Fibroblast of lung (primary cell): ENCODE measurements at regions not wholly inside any gene's neighbourhood (a gene's known extent, or its start where the extent isn't known, plus 50 kb on each side); places are given as distances from the start of the nearest gene placed in this dataset.
"Not testable (repeated sequence)": the region's sequence is repeated elsewhere in the genome, so short reads cannot be mapped to it uniquely, and the experiment has no call there.

Source experiments
- DNase-seq, 2 donors: peaks; one replicate each; pipeline versions ENCODE4 v3.0.0 to v3.0.0-alpha.2; 2010; ENCODE audit warnings: low read depth in 2 of 2
- H2AFZ ChIP-seq: 2 replicates; pipeline ENCODE4 v1.5.1; 2012; ENCODE audit warnings: low read length, control low read depth, inconsistent platforms
- H3K27ac ChIP-seq: 2 replicates; pipeline ENCODE4 v1.5.1; 2011; ENCODE audit warnings: low read length, control low read depth; ENCODE audit not compliant: insufficient read depth
- H3K27me3 ChIP-seq: 2 replicates; pipeline ENCODE4 v1.5.1; 2011; ENCODE audit warnings: mild to moderate bottlenecking, low read length; ENCODE audit not compliant: control insufficient read depth, insufficient read depth
- H3K36me3 ChIP-seq: 2 replicates; pipeline ENCODE4 v1.5.1; 2011; ENCODE audit warnings: low read length; ENCODE audit not compliant: control insufficient read depth, insufficient read depth
- H3K4me1 ChIP-seq: 2 replicates; pipeline ENCODE4 v1.5.1; 2011; ENCODE audit warnings: low read length; ENCODE audit not compliant: control insufficient read depth, insufficient read depth; ENCODE audit errors: extremely low read depth
- H3K4me2 ChIP-seq: 2 replicates; pipeline ENCODE4 v1.5.1; 2011; ENCODE audit warnings: low read length, control low read depth; ENCODE audit not compliant: insufficient read depth; ENCODE audit errors: extremely low read depth
- H3K4me3 ChIP-seq, 4 experiments: fragments of 200-600 bp in 1 of 4; sonication (generic) in 1 of 4; replicated peaks in 1 of 4; 2 replicates each; pipeline ENCODE4 v1.5.1; 2011 to 2016; ENCODE audit warnings: low read length in 4 of 4, low read depth in 3 of 4, mild to moderate bottlenecking in 3 of 4, control low read depth in 2 of 4, inconsistent platforms in 1 of 4, mixed read lengths in 1 of 4; ENCODE audit not compliant: insufficient read depth in 1 of 4; ENCODE audit errors: control extremely low read depth in 1 of 4
- H3K79me2 ChIP-seq: 2 replicates; pipeline ENCODE4 v1.5.1; 2012; ENCODE audit warnings: mild to moderate bottlenecking, low read length, inconsistent platforms; ENCODE audit not compliant: control insufficient read depth, insufficient read depth
- H3K9ac ChIP-seq: 2 replicates; pipeline ENCODE4 v1.5.1; 2011; ENCODE audit warnings: mild to moderate bottlenecking, low read length, control low read depth; ENCODE audit not compliant: insufficient read depth
- H3K9me3 ChIP-seq: 2 replicates; pipeline ENCODE4 v1.5.1; 2012; ENCODE audit warnings: low read depth, low read length; ENCODE audit not compliant: control insufficient read depth, insufficient read depth
- H4K20me1 ChIP-seq: 2 replicates; pipeline ENCODE4 v1.5.1; 2011; ENCODE audit warnings: low read length; ENCODE audit not compliant: control insufficient read depth, insufficient read depth; ENCODE audit errors: extremely low read depth
- CTCF ChIP-seq, 2 donors: IDR thresholded peaks in 1 of 2; conservative IDR thresholded peaks in 1 of 2; 1 replicate in 1 of 2; 2 replicates in 1 of 2; pipeline ENCODE4 v1.5.1; 2011 to 2012; ENCODE audit warnings: low read length in 2 of 2, control low read depth in 1 of 2, inconsistent platforms in 1 of 2, low read depth in 1 of 2, mild to moderate bottlenecking in 1 of 2
- EZH2 ChIP-seq: IDR thresholded peaks from 2 replicates; pipeline ENCODE4 v1.5.1; 2012; ENCODE audit warnings: low read length, control low read depth, mild to moderate bottlenecking; ENCODE audit errors: missing control alignments

GRCh38 chrX:25755194-25755593, 382.9 kb upstream of the MAGEB18 start:
- Histone ChIP-seq H3K4me1 (no peaks in the 10 kb centered on the region), H3K27me3 (no peaks in the 10 kb centered on the region), H3K79me2 (no peaks in the 10 kb centered on the region), H3K9me3 (no peaks in the 10 kb centered on the region), H3K4me2 (no peak overlapping the region), H4K20me1 (no peaks in the 10 kb centered on the region), H3K27ac (no peak overlapping the region), H3K4me3 (no peak overlapping the region), H3K36me3 (no peaks in the 10 kb centered on the region), H3K9ac (no peak overlapping the region), H2AFZ (no peak overlapping the region)
- DNase-seq, result no peak
- no peak for TF ChIP-seq CTCF (conservative IDR thresholded peaks at IDR 0.05 in 1 of 2, IDR thresholded peaks at IDR 0.05 in 1 of 2; ENCODE audit: low read depth in 1 of 2, low read length in 2 of 2)
- no peak for TF ChIP-seq EZH2

DNA sequence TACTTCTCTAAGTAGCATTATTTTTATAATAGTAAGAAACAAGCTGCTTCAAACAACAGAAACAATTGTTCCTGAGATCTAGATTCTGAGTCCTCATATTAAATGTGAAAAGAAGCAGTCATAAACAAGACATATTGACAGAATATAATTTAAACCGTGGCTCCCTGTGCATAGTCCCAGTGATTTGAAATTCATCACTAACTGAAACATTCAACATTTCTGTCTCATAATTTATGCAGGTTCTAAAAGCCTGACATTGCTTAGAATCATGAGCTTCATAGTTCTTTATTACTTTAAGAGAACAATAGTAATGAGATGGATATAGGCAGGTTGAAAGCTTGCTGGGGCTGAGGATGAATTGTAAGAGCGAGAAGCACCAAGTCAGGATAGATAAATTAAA, 375.5 kb upstream of the MAGEB18 start:
- TF ChIP-seq CTCF (conservative IDR thresholded peaks at IDR 0.05 in 1 of 2, IDR thresholded peaks at IDR 0.05 in 1 of 2; ENCODE audit: low read depth in 1 of 2, low read length in 2 of 2) (no peak), EZH2 (no peak)
- no peaks in the 10 kb centered on the region for H3K79me2 ChIP-seq
- no peaks in the 10 kb centered on the region for H3K9me3 ChIP-seq
- H3K9ac ChIP-seq, result no peak overlapping the region
- H3K27ac ChIP-seq, result no peak overlapping the region
- no peaks in the 10 kb centered on the region for H3K36me3 ChIP-seq
- H3K27me3 ChIP-seq, result no peaks in the 10 kb centered on the region
- no peak overlapping the region for H3K4me3 ChIP-seq
- no peak for DNase-seq
- H3K4me2 ChIP-seq, result no peak overlapping the region
- H3K4me1 ChIP-seq, result no peaks in the 10 kb centered on the region
- no peaks in the 10 kb centered on the region for H4K20me1 ChIP-seq
- H2AFZ ChIP-seq, result no peak overlapping the region

- H2AFZ ChIP-seq, H3K27ac ChIP-seq, H3K79me2 ChIP-seq, H4K20me1 ChIP-seq, H3K36me3 ChIP-seq, H3K4me1 ChIP-seq, H3K27me3 ChIP-seq, H3K9me3 ChIP-seq, H3K9ac ChIP-seq, H3K4me2 ChIP-seq, DNase-seq, H3K4me3 ChIP-seq: not testable (repeated sequence)
Measured at GRCh38 chrX:25771853-25772252, 366.3 kb upstream of the MAGEB18 start.

DNA sequence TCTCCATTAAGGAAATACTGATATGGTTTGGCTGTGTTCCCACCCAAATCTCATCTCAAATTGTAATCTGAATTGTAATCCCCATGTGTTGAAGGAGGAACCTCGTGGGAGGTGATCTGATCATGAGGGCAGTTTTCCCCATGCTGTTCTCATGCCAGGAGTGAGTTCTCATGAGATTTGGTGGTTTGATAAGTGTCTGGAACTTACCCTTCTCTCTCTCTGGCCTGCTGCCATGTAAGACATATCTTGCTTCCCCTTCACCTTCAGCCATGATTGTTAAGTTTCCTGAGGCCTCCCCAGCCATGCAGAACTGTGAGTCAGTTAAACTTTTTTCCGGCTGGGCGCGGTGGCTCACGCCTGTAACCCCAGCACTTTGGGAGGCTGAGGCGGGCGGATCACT, 340.3 kb upstream of the MAGEB18 start:
- not testable (repeated sequence) for H3K9ac ChIP-seq, H3K4me1 ChIP-seq, H3K36me3 ChIP-seq, H3K4me2 ChIP-seq, DNase-seq, H3K9me3 ChIP-seq, H4K20me1 ChIP-seq, H3K27me3 ChIP-seq, H3K27ac ChIP-seq, H3K4me3 ChIP-seq, H2AFZ ChIP-seq, H3K79me2 ChIP-seq
